Sigmoid colon (tissue), 4 donors: ENCODE measurements at regions not wholly inside any gene's neighbourhood (a gene's known extent, or its start where the extent isn't known, plus 50 kb on each side); places are given as distances from the start of the nearest gene placed in this dataset.

ENCODE experiments used
- EP300 ChIP-seq, 4 donors: sonication (generic); formaldehyde crosslinking; IDR thresholded peaks; one replicate each; pipeline ENCODE4 v1.6.1; 2017; ENCODE audit warnings: antibody characterized with exemption in 4 of 4
- POLR2A ChIP-seq, 2 donors: fragments of 450-650 bp; IDR thresholded peaks; one replicate each; pipeline ENCODE4 v1.6.1; 2016; ENCODE audit warnings: antibody characterized with exemption in 2 of 2, mild to moderate bottlenecking in 2 of 2, moderate library complexity in 2 of 2
- POLR2AphosphoS5 ChIP-seq, 4 donors: sonication (generic); formaldehyde crosslinking; IDR thresholded peaks; one replicate each; pipeline ENCODE4 v1.6.1; 2017; ENCODE audit warnings: antibody characterized with exemption in 4 of 4
- TF ChIP-seq, protein P1 (sequence below), 4 experiments: fragments of 450-650 bp in 3 of 4; fragments of 200-600 bp in 1 of 4; IDR thresholded peaks; one replicate each; pipeline ENCODE4 v1.5.1; 2016 to 2019; ENCODE audit warnings: antibody characterized with exemption in 4 of 4, mild to moderate bottlenecking in 3 of 4, moderate library complexity in 2 of 4

- TF ChIP-seq, protein P1, sequence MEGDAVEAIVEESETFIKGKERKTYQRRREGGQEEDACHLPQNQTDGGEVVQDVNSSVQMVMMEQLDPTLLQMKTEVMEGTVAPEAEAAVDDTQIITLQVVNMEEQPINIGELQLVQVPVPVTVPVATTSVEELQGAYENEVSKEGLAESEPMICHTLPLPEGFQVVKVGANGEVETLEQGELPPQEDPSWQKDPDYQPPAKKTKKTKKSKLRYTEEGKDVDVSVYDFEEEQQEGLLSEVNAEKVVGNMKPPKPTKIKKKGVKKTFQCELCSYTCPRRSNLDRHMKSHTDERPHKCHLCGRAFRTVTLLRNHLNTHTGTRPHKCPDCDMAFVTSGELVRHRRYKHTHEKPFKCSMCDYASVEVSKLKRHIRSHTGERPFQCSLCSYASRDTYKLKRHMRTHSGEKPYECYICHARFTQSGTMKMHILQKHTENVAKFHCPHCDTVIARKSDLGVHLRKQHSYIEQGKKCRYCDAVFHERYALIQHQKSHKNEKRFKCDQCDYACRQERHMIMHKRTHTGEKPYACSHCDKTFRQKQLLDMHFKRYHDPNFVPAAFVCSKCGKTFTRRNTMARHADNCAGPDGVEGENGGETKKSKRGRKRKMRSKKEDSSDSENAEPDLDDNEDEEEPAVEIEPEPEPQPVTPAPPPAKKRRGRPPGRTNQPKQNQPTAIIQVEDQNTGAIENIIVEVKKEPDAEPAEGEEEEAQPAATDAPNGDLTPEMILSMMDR (IDR thresholded peaks at IDR 0.05), result no peak
- TF ChIP-seq POLR2A (IDR thresholded peaks at IDR 0.05), result no peak
- TF ChIP-seq POLR2AphosphoS5 (IDR thresholded peaks at IDR 0.05), result no peak
- TF ChIP-seq EP300 (IDR thresholded peaks at IDR 0.05), result no peak
These were observed 187.9 kb downstream of the ZNF365 start for GRCh38 chr10:62562101-62562500.
